ENCODE measurements at regions not wholly inside any gene's neighbourhood (a gene's known extent, or its start where the extent isn't known, plus 50 kb on each side); places are given as distances from the start of the nearest gene placed in this dataset.

DNA sequence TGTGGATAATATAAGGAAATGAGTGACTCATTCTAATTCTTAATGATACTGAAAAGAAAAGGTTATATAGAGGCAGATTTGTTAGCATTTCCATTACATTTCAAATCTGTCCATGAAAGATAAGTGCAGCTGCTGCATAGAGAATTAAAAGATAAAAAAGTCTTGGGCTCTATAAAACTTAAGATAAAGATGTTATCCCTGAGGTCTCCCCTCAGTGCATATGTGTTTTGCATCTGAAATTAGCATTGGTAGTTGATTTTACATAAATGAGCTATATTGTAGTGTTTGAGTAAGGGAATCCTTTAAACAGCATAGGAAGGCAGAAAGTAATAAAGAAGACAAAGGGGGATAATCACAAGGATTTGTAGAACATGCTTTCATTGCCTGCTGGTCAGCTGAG, 206.2 kb downstream of the FSCB start:
- no peak for DNase-seq (ENCODE audit: low spot score)

- DNase-seq (ENCODE audit: low spot score): no peak
These were observed 209.6 kb downstream of the FSCB start for GRCh38 chr14:44297437-44297836.

GRCh38 chr14:44291366-44291915, 215.6 kb downstream of the FSCB start:
- DNase-seq (ENCODE audit: low spot score): no peak

GRCh38 chr14:44287858-44288257, 219.2 kb downstream of the FSCB start:
- DNase-seq (ENCODE audit: low spot score): no peak

DNA sequence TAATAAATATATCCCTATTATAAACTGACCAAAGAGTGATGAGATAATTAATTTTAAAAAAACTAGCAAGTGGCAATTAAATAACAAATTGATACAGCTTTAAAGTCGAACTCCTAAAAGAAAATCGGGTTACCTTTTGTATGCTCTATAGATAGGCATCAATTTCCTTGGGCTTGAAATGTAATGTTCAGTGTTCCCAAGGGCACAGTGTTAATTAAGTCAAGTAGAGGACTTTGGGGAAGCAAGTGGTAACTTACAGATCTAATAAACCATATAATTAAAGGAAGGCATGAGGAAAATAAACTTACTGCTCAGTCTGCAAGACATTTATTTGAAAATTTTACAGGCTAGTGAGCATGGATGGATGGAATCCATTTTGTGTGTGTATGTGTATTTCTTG, 220.9 kb downstream of the FSCB start:
- no peak for DNase-seq (ENCODE audit: low spot score)

- no peak for DNase-seq (ENCODE audit: low spot score)
These were observed 223.2 kb downstream of the FSCB start for GRCh38 chr14:44283836-44284235.

- DNase-seq (ENCODE audit: low spot score): no peak
These were observed 227.7 kb downstream of the FSCB start for GRCh38 chr14:44279357-44279756.

GRCh38 chr14:44271637-44272036, 235.4 kb downstream of the FSCB start:
- DNase-seq (ENCODE audit: low spot score): no peak

DNA sequence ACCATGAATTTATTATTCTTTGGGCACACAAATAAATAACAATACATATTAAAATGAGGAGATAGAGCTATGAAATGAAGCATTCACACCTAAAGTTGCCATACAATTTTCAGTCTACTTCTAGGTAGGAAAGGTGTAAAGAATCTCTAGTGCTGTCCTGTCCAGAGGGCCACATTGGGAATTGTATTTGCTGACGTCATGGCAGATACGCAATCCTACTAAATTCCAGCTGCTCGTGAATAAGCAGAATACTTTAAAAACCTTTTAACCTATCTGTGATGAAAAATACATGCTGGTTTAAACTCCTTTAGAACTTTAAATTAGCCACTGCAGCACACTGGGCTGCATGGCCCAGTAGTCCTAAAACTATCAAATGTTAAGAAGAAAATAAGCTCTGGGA, 236.1 kb downstream of the FSCB start:
- DNase-seq (ENCODE audit: low spot score): no peak

DNA sequence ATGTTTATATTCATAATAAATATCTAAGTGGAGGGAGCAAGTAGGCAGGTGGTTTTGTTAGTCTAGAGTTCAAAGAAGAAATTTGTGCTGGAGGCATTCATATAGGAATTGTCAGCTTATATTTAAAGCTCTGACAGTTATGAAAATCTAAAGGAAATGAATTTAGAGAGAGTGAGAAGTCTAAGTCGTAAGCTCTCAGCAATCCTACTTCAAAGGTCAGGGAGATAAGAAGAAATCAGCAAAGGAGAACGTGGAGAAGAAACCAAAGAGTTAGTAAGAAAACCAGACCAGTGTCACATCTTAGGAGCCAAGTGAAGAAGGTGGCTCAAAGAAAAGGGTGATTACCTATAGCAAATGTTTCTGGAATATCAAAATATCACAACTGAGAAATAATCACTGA, 241.8 kb downstream of the FSCB start:
- no peak for DNase-seq (ENCODE audit: low spot score)

GRCh38 chr14:44215660-44216059, 291.4 kb downstream of the FSCB start:
- DNase-seq (ENCODE audit: low spot score): no peak

DNA sequence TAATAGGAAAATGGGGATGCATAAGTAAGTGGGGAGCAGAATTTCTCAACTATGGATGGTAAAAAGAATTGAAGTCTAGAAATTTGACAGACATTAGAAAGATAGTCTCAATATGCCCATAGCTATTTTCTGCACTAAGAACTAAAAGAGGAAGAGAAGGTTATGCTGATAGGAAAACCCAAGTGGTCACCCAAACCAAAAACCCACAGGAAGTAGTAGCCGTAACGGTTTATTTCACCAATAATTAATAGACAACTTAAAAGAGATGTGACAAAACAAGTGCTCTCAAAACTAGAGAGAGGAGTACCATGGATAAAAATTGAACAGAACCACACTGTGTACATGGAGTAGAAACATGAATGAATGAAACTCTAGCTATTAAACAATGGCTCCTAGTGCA, 295.4 kb downstream of the FSCB start:
- DNase-seq (ENCODE audit: low spot score): no peak

DNA sequence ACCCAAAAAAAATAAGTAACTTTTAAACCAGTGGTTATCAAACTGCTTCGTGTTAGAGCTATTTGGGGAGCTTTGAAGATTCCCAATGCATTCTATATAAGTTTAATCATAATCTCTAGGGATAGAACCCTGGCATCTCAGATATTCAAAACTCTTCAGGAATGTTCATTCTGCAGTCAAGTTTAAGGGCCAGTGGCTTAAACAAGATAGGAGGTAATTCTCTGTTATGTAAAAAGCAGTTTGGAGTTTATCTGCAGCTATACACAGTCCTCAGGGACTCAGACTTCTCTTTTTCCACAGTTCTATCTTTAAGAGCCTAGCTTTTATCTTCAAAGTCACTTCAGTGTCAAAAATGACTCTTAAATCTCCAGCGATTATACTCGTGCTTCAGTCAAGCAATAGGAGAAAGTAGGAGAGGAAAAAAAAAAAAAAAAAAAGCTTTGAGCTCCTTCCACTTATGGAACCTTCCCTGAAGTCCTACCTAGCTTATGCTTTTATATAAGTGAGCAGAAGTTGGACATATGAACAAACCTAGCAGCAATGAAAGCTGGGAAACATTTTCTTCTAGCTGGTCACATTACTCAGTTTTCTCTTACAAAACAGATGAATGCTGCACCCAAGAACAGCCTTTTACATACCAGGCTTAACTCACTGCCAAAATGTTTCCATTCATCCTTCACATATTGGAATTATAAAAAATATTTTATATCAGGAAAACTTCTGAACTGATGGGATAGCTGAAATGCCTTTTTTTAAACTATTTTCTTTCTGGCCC, 302.8 kb downstream of the FSCB start:
- DNase-seq (ENCODE audit: low spot score): no peak

DNA sequence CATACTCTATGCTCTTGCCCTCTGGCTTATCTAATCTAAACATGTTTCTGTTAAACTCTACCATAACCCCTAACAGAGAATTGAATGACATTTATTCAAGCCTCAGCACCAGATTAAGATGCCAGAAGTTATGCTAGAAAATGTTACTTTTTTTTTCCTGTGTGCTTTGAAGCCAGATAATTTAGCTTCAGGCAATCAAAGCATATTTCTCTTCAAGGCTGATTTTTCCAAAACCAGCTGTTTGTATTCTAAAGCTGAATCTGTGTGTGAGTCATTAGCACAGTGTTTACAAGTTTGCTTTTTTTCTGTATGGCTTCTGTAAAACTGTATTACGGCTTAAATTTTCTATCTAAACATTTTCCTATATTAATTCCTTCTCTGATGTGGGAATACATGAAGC, 326.1 kb downstream of the FSCB start:
- no peak for DNase-seq (ENCODE audit: low spot score)

- DNase-seq (ENCODE audit: low spot score): no peak
These were observed 336.5 kb downstream of the FSCB start for GRCh38 chr14:44170556-44170955.

DNA sequence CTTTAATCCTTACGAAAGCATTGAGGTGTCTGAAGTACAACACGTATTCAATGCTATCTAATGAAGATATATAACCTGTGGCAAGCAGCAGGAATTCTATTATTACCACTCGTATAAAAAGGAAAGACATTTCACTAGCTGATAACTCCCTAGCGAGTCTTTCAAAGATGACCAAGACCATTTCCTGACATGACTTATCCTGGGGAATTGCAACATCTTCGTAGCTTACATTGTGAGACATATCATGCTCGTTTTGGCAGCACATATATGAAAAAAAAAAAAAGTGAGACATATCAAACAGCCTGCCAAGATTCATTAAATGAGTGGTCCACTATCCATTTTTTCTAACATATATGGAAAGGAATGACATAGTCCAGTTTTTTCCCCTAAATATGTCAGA, 337.0 kb downstream of the FSCB start:
- DNase-seq (ENCODE audit: low spot score): no peak

DNA sequence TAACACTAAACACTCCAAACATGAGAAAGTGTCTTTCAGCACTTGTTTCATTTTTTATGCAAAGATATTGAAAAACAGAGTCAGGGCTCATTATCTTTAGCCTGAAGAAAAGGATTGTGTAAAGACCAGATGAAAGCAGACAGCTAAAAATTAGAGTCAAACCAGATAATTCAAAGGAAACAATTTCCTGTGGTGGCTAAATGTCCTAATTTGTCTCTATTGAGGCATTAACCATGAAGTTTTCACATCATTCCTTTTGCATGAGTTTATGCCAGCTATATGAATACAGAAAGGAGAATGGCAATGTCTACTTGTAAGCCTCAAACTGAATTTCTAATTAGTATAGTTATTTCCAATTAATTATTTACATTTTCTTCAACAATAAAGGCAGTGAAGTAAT, 338.5 kb downstream of the FSCB start:
- DNase-seq (ENCODE audit: low spot score): no peak

- no peak for DNase-seq (ENCODE audit: low spot score)
These were observed 340.5 kb downstream of the FSCB start for GRCh38 chr14:44166611-44167010.

- no peak for DNase-seq (ENCODE audit: low spot score)
These were observed 341.1 kb downstream of the FSCB start for GRCh38 chr14:44165936-44166335.

DNA sequence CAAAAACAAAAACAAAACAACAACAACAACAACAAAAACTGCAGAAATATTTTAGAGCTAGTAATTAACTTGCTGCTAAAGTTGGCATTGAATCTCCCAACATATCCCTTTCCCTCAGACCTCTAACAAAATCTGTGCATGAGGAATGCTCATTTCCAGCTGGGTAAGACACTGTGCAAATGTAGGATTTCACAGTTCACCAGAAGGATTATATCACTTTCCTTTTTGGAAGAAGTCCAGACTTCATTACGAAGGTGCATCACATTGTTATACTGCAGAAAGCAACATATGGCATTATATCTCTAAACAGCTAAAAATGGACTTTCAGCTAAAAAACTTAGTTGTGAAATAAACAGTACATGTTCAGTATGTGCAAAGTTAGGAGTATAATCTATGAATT, 341.8 kb downstream of the FSCB start:
- DNase-seq (ENCODE audit: low spot score): no peak

GRCh38 chr14:44163946-44164345, 343.1 kb downstream of the FSCB start:
- DNase-seq (ENCODE audit: low spot score): no peak

DNA sequence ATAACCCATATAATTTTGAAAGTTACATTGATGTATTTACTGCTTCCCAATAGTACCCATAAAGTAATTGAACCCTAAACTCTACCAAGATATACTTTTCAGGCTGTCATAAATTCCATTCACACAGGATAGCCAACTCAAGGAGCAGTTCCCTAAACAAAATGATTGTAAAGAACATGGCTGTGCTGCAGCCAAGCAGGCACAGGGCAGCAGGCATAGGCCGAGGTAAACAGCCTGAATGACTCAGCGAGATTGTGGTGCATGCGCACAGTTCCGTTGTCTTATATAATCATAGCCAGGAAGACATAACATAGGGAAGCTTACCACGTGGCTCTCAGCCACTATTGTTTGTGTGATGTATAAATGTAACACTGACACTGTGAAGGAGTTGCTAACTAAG, 344.9 kb downstream of the FSCB start:
- no peak for DNase-seq (ENCODE audit: low spot score)

DNA sequence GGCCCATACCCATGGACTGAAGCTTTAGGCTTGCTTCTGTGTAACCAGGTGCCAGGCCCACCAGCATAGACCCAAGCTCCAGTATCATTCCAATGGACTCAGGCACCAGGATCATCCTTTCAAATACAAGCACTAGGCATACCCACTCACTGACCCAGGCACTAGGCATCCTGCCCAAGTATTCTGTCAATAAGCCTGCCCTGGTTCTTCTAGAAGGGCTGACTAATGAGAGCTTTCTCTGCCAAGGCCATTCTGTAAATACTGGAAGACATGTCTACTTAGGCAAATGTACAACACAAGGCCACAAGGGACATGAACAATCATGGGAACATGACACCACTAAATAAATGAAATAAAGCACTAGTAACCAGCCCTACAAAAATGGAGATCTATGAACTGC, 352.2 kb downstream of the FSCB start:
- no peak for DNase-seq (ENCODE audit: low spot score)
